AG04450 (cell line): ENCODE measurements at regions not wholly inside any gene's neighbourhood (a gene's known extent, or its start where the extent isn't known, plus 50 kb on each side); places are given as distances from the start of the nearest gene placed in this dataset.

ENCODE experiments used
- CTCF ChIA-PET: fragments of 300-600, 350-600 bp; formaldehyde crosslinking; extraction: SDS; loops from one replicate; lab custom pipeline; 2022; ENCODE audit warnings: antibody characterized with exemption, inconsistent platforms; lab: Charles Lee
- POLR2A ChIA-PET: fragments of 350-600 bp; formaldehyde crosslinking; extraction: SDS; loops from one replicate; lab custom pipeline; 2021; ENCODE audit warnings: antibody characterized with exemption, inconsistent platforms; lab: Yijun Ruan, JAX
- DNase-seq: peaks from one replicate; pipeline ENCODE4 v3.0.0-alpha.2; 2011; ENCODE audit warnings: low read depth, low spot score
- H3K27ac ChIP-seq: one replicate; pipeline ENCODE4 v1.5.1; 2012; ENCODE audit warnings: low read depth, low read length, control low read depth
- H3K27me3 ChIP-seq: one replicate; pipeline ENCODE4 v1.6.0; 2012; ENCODE audit warnings: low read length; ENCODE audit not compliant: control insufficient read depth, insufficient read depth
- H3K4me3 ChIP-seq: 2 replicates; pipeline ENCODE4 v1.5.1; 2011; ENCODE audit warnings: mild to moderate bottlenecking, low read depth, low read length, control low read depth
- H3K9me3 ChIP-seq: 2 replicates; pipeline ENCODE4 v1.5.1; 2012; ENCODE audit warnings: low read length; ENCODE audit not compliant: control insufficient read depth, insufficient read depth
- CTCF ChIP-seq: IDR thresholded peaks from 2 replicates; pipeline ENCODE4 v1.5.1; 2011; ENCODE audit warnings: low read depth, low read length, control low read depth, inconsistent platforms

- ChIA-PET CTCF (no interaction called here), POLR2A (no interaction called here)
- no peak for DNase-seq
- no peak for TF ChIP-seq CTCF
- H3K27ac ChIP-seq: no peak overlapping the region
- H3K4me3 ChIP-seq: no peak overlapping the region
- peaks cover 12% of the 10 kb centered on the region; the same call in 1 of the 2 replicates for H3K9me3 ChIP-seq
- no peaks in the 10 kb centered on the region for H3K27me3 ChIP-seq
Measured at GRCh38 chr3:163935411-163935810, 1142.9 kb downstream of the SI start.

GRCh38 chr3:163929069-163929652, 1149.1 kb downstream of the SI start:
- Histone ChIP-seq H3K9me3 (peaks cover 11% of the 10 kb centered on the region; the same call in 1 of the 2 replicates), H3K4me3 (no peak overlapping the region), H3K27ac (no peak overlapping the region), H3K27me3 (no peaks in the 10 kb centered on the region)
- ChIA-PET CTCF (no interaction called here), POLR2A (no interaction called here)
- DNase-seq: no peak
- TF ChIP-seq CTCF: no peak

- ChIA-PET CTCF (no interaction called here), POLR2A (no interaction called here)
- Histone ChIP-seq H3K27ac (no peak overlapping the region), H3K4me3 (no peak overlapping the region), H3K9me3 (peaks cover 15% of the 10 kb centered on the region; the same call in 1 of the 2 replicates), H3K27me3 (no peaks in the 10 kb centered on the region)
- TF ChIP-seq CTCF: no peak
- no peak for DNase-seq
Measured at GRCh38 chr3:163927521-163927920, 1150.8 kb downstream of the SI start.

- POLR2A ChIA-PET: no interaction called here
- Histone ChIP-seq H3K27me3 (no peaks in the 10 kb centered on the region), H3K27ac (no peak overlapping the region), H3K9me3 (peaks cover 15% of the 10 kb centered on the region; the same call in 1 of the 2 replicates), H3K4me3 (no peak overlapping the region)
- DNase-seq: no peak
- CTCF ChIA-PET: no interaction called here
- no peak for TF ChIP-seq CTCF
Measured at GRCh38 chr3:163924600-163924999, 1153.7 kb downstream of the SI start.

- Histone ChIP-seq H3K9me3 (peaks cover 16% of the 10 kb centered on the region), H3K4me3 (no peak overlapping the region), H3K27me3 (no peaks in the 10 kb centered on the region), H3K27ac (no peak overlapping the region)
- ChIA-PET POLR2A (no interaction called here), CTCF (no interaction called here)
- TF ChIP-seq CTCF: no peak
- no peak for DNase-seq
Measured at GRCh38 chr3:163919154-163919553, 1159.1 kb downstream of the SI start.
